ENCODE measurements at regions not wholly inside any gene's neighbourhood (a gene's known extent, or its start where the extent isn't known, plus 50 kb on each side); places are given as distances from the start of the nearest gene placed in this dataset.

DNA sequence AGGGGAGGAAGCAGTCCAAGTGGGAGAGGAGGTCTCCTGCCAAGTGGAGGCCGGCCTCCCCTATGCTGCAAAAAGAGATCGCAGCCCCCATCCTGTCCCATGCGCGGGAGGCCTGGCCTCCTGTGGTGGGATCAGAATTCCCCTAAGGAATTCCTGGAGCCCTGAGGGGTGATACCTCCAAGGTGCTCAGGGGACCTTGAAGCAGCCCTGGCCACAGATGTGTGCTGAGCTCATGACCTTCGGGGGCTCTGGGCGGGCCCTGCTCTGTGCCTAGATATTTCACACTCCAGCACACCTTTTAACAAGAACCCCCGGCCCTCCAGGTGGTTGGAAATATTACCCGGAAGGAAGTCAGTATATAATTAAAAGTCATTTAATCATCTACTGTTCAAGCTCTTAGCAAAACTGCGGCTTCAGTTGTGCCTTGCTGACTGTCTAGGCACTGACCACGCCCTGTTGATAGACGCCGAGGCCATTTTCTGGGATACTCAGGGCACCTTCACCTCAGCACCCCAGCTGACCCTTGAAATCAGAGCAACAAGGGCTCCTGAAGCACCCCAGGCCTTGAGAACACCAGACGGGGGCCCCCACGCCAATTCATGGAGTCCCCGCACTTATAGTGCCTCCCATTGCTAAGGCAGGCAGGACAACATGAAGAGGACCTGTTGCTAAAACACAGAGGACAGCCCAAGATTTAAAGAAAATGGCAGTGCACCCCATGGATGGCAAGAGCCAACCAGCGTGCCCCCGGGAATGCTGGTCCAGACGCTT lies 119.1 kb downstream of the NDUFA10 start:
- DNase-seq (ENCODE audit: low spot score) = no peak

GRCh38 chr2:239905306-239905705 lies 119.8 kb downstream of the NDUFA10 start:
- no peak for DNase-seq (ENCODE audit: low spot score)

- no peak for DNase-seq (ENCODE audit: low spot score)
Measured at GRCh38 chr2:239904496-239904895, 120.6 kb downstream of the NDUFA10 start.

DNA sequence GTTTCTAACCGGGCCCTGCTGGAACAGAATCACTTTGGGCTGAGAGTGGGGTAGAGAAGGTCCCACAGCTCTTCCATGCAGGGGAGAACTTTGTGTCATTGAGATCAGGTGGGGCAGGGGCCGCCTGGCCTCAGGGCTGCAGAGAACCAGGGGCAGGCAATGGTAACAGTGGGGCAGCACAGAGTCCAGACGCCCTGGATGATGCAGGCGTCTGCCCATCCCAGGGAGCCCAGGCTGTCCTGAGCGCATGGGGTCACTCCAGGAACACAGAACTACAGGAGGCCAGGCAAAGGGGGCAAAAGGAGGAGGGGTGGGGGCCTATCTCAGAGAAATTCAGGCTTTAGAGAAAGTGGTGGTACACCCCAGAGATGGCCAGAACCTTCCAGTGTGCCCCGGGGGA lies 121.3 kb downstream of the NDUFA10 start:
- no peak for DNase-seq (ENCODE audit: low spot score)

DNA sequence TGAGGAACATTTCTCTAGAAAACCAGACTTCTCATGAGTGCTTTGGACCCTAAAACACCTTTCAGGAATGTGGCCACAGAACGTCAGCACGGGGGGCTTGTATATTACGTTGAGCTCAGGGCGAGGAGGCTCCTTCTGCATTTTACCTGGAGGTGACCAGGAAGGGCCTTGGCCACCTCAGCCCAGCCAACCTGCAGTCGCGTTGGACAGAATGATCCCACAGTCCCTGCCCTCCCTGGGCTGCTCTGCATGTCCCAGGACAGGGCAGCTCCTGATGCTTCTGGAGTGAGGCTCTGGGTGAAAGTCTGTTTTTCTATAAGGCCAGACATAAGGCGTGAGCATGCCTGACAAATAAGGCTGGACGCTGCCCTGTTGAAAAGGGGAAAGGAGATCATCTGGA lies 121.9 kb downstream of the NDUFA10 start:
- DNase-seq (ENCODE audit: low spot score) = no peak

DNA sequence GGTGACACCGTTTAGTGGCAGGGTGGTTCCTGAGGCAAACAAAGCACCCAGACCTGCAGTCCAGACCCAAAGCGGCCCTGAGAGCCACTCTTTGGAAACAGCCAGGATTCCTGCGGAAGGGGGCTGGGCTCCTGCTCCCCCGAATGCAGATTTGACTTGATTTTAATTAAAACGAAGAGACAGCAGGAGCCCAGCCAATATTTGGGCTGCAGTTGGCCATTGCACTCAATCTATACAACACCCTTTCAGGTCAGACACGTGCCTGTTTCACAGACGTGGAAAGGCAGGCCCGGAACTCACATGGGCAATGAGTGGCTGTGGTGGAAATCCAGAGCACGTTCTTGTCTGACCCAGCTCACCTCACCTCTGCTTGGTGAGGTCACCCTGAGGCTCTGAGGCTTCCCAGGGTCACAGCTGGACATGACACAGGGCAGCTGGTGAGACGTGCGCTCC lies 122.4 kb downstream of the NDUFA10 start:
- no peak for DNase-seq (ENCODE audit: low spot score)

DNA sequence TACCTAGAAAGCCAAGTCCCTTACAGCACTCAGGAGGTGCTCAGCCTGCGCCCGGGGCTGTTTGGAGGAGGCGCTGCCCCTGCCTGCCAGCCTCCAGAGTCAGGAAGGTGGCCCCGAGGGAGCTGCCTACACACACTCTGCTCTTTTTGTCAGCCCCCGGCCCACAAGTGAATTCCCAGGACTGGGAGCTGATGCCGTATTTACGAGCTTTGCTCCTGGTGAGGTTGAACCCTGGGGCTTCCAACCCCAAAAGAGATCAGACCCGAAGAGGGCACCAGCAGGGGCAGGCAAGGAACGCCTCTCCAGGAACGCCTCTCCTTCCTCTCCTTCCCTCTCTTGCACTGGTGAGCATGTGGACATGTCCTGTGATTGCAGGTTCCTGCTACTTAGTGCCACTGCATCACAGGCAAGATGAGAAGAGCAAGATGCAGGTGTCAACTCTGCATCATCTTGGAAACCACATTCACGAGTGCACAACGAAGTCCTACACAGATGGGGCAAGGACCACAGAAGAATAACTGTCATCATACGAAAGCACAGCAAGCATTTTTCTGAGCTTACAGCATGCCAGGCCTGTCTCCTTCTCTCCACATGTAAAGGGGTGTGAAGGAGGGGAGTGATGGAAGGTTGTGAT lies 126.7 kb downstream of the NDUFA10 start:
- DNase-seq (ENCODE audit: low spot score) = no peak

GRCh38 chr2:239897596-239898235 lies 127.4 kb downstream of the NDUFA10 start:
- DNase-seq (ENCODE audit: low spot score) = no peak

DNA sequence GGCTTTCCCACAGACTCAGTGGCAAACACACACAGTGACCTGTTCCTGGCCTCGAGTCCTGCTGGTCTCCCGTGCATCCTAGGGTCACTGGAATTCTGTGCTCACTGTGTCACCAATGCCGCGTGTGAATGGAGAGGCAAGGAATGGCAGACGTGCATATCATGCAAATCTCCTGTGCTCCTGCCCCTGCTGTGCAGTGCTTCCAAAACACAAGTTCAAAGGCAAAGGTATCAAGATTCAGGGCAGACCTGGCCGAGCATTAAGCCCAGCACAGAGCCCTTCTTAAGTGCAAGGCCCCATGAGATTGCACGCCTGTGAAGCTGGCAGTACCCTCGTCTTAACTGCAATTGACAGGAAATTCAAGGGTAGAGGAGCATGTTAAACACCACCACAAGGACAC lies 129.1 kb downstream of the NDUFA10 start:
- DNase-seq (ENCODE audit: low spot score) = no peak

DNA sequence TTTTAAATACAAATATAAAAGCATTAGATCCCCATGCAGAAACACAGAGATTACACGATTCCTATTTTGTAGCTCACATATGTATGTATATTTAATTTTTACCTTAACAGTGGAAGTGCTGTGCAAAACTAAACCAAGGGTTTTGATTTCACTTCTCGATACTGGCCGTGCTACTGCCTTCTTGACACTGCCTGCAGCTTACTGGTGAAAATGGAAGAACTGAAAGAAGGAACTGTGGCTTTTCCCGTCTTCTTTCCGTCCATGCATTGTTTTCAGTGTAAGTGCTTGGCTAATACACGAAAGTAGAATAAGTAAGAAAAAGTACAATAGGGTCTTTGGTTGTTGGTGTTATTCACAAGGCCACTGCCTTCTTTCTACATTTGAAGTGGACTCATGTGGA lies 129.5 kb downstream of the NDUFA10 start:
- no peak for DNase-seq (ENCODE audit: low spot score)

DNA sequence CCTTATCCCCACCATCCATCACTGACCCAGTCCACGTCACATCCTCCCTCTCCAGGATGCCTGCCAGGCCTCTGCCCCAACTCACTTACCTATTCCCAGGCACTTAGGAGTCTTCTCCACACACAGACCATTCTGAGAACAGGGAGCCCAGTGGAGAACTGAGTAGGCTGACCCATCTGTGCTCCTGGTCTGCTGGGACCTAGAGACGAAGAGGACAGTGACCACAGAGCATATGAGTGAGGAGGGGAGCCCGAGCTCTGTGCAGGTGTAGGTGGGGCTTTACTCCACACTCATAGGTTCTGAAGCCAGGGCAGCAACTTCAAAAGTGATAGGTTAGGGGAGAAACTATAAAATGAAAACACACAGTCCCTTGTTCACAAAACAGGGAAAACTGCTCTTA lies 130.0 kb downstream of the NDUFA10 start:
- no peak for DNase-seq (ENCODE audit: low spot score)

DNA sequence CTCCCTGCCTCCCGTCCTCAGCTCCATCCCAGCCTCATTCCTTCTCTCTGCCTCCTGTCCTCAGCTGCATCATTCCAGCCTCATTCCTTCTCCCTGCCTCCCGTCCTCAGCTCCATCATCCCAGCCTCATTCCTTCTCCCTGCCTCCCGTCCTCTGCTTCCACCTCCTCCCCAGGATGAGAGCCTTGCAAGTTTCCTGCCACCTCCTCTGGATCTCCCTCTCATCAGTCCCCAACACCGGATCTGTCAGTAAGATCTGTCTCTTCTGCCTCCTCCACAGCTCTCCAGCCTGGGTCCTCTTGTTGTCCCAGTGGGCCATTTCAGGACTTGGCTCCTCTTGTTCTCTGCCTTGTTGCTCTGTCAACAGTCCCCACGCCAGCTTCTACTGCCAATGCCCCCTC lies 130.9 kb downstream of the NDUFA10 start:
- DNase-seq (ENCODE audit: low spot score) = no peak

DNA sequence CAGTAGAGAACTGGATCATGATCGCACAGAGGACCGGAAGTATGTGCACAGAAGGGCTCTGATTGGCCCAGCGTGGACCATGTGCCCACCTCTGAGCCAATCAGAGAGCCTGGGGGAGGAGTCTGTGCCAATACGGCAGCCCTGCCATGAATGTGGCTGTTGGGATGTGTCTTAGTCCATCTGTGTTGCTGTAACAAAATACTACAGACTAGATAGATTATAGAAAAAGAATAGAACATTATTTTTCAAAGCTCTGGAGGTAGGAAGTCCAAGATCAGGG lies 132.0 kb downstream of the NDUFA10 start:
- DNase-seq (ENCODE audit: low spot score) = no peak

GRCh38 chr2:239892441-239893235 lies 132.5 kb downstream of the NDUFA10 start:
- no peak for DNase-seq (ENCODE audit: low spot score)

- DNase-seq (ENCODE audit: low spot score) = no peak
Measured at GRCh38 chr2:239891698-239892097, 133.4 kb downstream of the NDUFA10 start.

GRCh38 chr2:239890206-239890746 lies 134.9 kb downstream of the NDUFA10 start:
- no peak for DNase-seq (ENCODE audit: low spot score)

DNA sequence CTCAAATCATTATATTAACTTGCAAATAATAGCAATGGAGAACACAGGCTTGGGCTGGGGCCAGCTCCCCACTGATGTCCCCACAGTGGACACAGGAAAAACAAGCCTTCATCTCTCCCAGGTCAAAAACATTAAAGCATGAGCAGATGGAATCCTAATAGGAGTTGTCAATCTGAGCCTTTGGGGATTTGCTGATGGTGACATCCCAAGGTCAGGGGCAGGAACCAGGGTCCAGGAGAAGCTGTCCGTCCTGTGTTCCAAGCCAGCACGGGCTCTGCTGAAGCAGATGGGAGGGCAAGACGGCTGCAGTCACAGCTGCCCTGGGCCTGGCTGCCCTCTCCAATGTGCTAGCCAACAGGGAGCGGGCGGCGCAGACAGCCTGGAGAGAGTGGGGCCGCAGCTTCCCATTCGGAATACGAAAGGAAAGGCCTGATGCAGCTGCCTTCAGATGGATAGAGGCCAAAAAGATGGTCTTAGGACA lies 135.5 kb downstream of the NDUFA10 start:
- no peak for DNase-seq (ENCODE audit: low spot score)

DNA sequence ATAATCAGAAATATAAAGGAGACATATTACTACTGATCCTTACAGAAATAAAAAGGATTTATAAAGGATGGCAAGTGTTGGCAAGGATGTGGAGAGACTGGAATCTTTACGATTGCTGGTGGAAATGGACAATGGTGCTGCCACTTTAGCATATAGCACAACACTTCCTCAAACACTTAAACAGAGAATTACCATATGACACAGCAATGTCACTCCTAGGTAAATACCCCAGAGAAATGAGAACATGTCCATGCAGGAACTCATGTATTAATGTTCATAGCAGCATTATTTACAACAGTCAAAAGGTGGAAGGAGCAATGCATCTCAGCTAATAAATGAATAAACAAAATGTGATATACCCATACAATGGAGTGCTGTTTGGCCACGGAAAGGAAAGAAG lies 137.5 kb downstream of the NDUFA10 start:
- no peak for DNase-seq (ENCODE audit: low spot score)

GRCh38 chr2:239886781-239887180 lies 138.4 kb downstream of the NDUFA10 start:
- no peak for DNase-seq (ENCODE audit: low spot score)

DNA sequence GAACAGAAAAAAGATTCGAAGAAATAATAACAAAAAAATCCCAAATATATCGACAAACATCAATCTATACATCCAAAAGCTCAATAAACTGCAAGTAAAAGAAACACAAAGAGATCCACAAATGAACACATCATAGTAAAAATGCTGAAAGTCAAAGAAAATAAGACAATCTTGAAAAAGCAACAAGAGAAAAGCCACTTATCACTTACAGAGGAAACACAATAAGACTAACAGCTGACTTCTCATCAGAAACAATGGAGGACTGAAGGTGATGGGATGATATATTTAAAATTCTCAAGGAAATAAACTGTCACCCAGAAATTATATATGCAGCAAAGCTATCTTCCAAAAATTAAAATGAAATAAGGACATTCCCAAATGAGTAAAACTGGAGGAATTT lies 140.3 kb downstream of the NDUFA10 start:
- no peak for DNase-seq (ENCODE audit: low spot score)

- DNase-seq (ENCODE audit: low spot score) = no peak
Measured at GRCh38 chr2:239884051-239884405, 141.1 kb downstream of the NDUFA10 start.

- DNase-seq (ENCODE audit: low spot score) = no peak
Measured at GRCh38 chr2:239883326-239884050, 141.7 kb downstream of the NDUFA10 start.

Measured in HuH-7.5 (cell line).